ENCODE measurements at regions not wholly inside any gene's neighbourhood (a gene's known extent, or its start where the extent isn't known, plus 50 kb on each side); places are given as distances from the start of the nearest gene placed in this dataset.

- no peak for TF ChIP-seq MXI1 (conservative IDR thresholded peaks at IDR 0.05; ENCODE audit: poor library complexity, severe bottlenecking)
- no peak for TF ChIP-seq EP300 (conservative IDR thresholded peaks at IDR 0.05; ENCODE audit: poor library complexity, severe bottlenecking)
- no peak for TF ChIP-seq EZH2 (IDR thresholded peaks at IDR 0.05; ENCODE audit: borderline replicate concordance, insufficient read depth, low read length, poor library complexity, severe bottlenecking)
- TF ChIP-seq, protein P1, sequence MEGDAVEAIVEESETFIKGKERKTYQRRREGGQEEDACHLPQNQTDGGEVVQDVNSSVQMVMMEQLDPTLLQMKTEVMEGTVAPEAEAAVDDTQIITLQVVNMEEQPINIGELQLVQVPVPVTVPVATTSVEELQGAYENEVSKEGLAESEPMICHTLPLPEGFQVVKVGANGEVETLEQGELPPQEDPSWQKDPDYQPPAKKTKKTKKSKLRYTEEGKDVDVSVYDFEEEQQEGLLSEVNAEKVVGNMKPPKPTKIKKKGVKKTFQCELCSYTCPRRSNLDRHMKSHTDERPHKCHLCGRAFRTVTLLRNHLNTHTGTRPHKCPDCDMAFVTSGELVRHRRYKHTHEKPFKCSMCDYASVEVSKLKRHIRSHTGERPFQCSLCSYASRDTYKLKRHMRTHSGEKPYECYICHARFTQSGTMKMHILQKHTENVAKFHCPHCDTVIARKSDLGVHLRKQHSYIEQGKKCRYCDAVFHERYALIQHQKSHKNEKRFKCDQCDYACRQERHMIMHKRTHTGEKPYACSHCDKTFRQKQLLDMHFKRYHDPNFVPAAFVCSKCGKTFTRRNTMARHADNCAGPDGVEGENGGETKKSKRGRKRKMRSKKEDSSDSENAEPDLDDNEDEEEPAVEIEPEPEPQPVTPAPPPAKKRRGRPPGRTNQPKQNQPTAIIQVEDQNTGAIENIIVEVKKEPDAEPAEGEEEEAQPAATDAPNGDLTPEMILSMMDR (IDR thresholded peaks at IDR 0.05; ENCODE audit: poor library complexity, severe bottlenecking): no peak
- no peak for TF ChIP-seq POLR2AphosphoS5 (IDR thresholded peaks at IDR 0.05)
- TF ChIP-seq, protein P2, sequence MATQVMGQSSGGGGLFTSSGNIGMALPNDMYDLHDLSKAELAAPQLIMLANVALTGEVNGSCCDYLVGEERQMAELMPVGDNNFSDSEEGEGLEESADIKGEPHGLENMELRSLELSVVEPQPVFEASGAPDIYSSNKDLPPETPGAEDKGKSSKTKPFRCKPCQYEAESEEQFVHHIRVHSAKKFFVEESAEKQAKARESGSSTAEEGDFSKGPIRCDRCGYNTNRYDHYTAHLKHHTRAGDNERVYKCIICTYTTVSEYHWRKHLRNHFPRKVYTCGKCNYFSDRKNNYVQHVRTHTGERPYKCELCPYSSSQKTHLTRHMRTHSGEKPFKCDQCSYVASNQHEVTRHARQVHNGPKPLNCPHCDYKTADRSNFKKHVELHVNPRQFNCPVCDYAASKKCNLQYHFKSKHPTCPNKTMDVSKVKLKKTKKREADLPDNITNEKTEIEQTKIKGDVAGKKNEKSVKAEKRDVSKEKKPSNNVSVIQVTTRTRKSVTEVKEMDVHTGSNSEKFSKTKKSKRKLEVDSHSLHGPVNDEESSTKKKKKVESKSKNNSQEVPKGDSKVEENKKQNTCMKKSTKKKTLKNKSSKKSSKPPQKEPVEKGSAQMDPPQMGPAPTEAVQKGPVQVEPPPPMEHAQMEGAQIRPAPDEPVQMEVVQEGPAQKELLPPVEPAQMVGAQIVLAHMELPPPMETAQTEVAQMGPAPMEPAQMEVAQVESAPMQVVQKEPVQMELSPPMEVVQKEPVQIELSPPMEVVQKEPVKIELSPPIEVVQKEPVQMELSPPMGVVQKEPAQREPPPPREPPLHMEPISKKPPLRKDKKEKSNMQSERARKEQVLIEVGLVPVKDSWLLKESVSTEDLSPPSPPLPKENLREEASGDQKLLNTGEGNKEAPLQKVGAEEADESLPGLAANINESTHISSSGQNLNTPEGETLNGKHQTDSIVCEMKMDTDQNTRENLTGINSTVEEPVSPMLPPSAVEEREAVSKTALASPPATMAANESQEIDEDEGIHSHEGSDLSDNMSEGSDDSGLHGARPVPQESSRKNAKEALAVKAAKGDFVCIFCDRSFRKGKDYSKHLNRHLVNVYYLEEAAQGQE (IDR thresholded peaks at IDR 0.05; ENCODE audit: borderline replicate concordance): no peak
- no peak for TF ChIP-seq SMC3 (conservative IDR thresholded peaks at IDR 0.05; ENCODE audit: poor library complexity)
- no peak for TF ChIP-seq TAF1 (IDR thresholded peaks at IDR 0.05; ENCODE audit: low read depth)
- TF ChIP-seq RAD21 (conservative IDR thresholded peaks at IDR 0.05): no peak
- no peaks in the 10 kb centered on the region for H4K20me1 ChIP-seq (ENCODE audit: insufficient read depth)
- no peak overlapping the region for H3K27ac ChIP-seq (ENCODE audit: low read length)
- no peak overlapping the region for H3K4me3 ChIP-seq (ENCODE audit: low read length)
- no peaks in the 10 kb centered on the region for H3K36me3 ChIP-seq (ENCODE audit: insufficient read depth, low read length)
- H3K9me3 ChIP-seq (ENCODE audit: low read length): no peaks in the 10 kb centered on the region
- H3K9ac ChIP-seq (ENCODE audit: low read length): no peak overlapping the region
- H3K27me3 ChIP-seq (ENCODE audit: insufficient read depth, low read depth, low read length): no peaks in the 10 kb centered on the region
- no peak overlapping the region for H3K4me2 ChIP-seq (ENCODE audit: low read length)
- H3K9me2 ChIP-seq (ENCODE audit: insufficient read depth, low read length): no peaks in the 10 kb centered on the region
- no peaks in the 10 kb centered on the region for H3K79me2 ChIP-seq (replicated peaks; ENCODE audit: insufficient read depth, low read length)
- H2AFZ ChIP-seq (ENCODE audit: low read depth, low read length): no peak overlapping the region
- H3F3A ChIP-seq (ENCODE audit: insufficient read depth, low read length, poor library complexity, severe bottlenecking): no peaks in the 10 kb centered on the region
These were observed 176.4 kb upstream of the DACH1 start for GRCh38 chr13:72043366-72043765.

GRCh38 chr13:72041165-72041564 lies 174.2 kb upstream of the DACH1 start:
- Histone ChIP-seq H3K4me3 (ENCODE audit: low read length) (no peak overlapping the region), H4K20me1 (ENCODE audit: insufficient read depth) (no peaks in the 10 kb centered on the region), H3K4me2 (ENCODE audit: low read length) (no peak overlapping the region), H3K9me3 (ENCODE audit: low read length) (no peaks in the 10 kb centered on the region), H3K27me3 (ENCODE audit: insufficient read depth, low read depth, low read length) (no peaks in the 10 kb centered on the region), H3K9me2 (ENCODE audit: insufficient read depth, low read length) (no peaks in the 10 kb centered on the region), H3K27ac (ENCODE audit: low read length) (no peak overlapping the region), H2AFZ (ENCODE audit: low read depth, low read length) (no peak overlapping the region), H3K79me2 (replicated peaks; ENCODE audit: insufficient read depth, low read length) (no peaks in the 10 kb centered on the region), H3K36me3 (ENCODE audit: insufficient read depth, low read length) (no peaks in the 10 kb centered on the region), H3K9ac (ENCODE audit: low read length) (no peak overlapping the region), H3F3A (ENCODE audit: insufficient read depth, low read length, poor library complexity, severe bottlenecking) (no peaks in the 10 kb centered on the region)
- TF ChIP-seq SMC3 (conservative IDR thresholded peaks at IDR 0.05; ENCODE audit: poor library complexity) (no peak), TAF1 (IDR thresholded peaks at IDR 0.05; ENCODE audit: low read depth) (no peak), POLR2AphosphoS5 (IDR thresholded peaks at IDR 0.05) (no peak), EZH2 (IDR thresholded peaks at IDR 0.05; ENCODE audit: borderline replicate concordance, insufficient read depth, low read length, poor library complexity, severe bottlenecking) (no peak), RAD21 (conservative IDR thresholded peaks at IDR 0.05) (no peak), MXI1 (conservative IDR thresholded peaks at IDR 0.05; ENCODE audit: poor library complexity, severe bottlenecking) (no peak), EP300 (conservative IDR thresholded peaks at IDR 0.05; ENCODE audit: poor library complexity, severe bottlenecking) (no peak)
- TF ChIP-seq, protein P1 (IDR thresholded peaks at IDR 0.05; ENCODE audit: poor library complexity, severe bottlenecking): no peak
- TF ChIP-seq, protein P2 (IDR thresholded peaks at IDR 0.05; ENCODE audit: borderline replicate concordance): no peak

All from neural cell (in vitro differentiated cells).